Peyer's patch (tissue), 4 donors: ENCODE measurements at regions not wholly inside any gene's neighbourhood (a gene's known extent, or its start where the extent isn't known, plus 50 kb on each side); places are given as distances from the start of the nearest gene placed in this dataset.

Source experiments
- DNase-seq, 3 donors: peaks; one replicate each; pipeline ENCODE4 v3.0.0-alpha.2; 2017 to 2019
- H3K27ac ChIP-seq, 4 donors: fragments of 200-600 bp; sonication (generic); one replicate each; pipeline ENCODE4 v1.5.1; 2016 to 2019
- H3K27me3 ChIP-seq, 2 donors: fragments of 200-600 bp; sonication (generic); one replicate each; pipeline ENCODE4 v1.5.1; 2019
- H3K36me3 ChIP-seq, 3 donors: fragments of 200-600 bp; sonication (generic); one replicate each; pipeline ENCODE4 v1.5.1; 2016 to 2019
- H3K4me1 ChIP-seq, 4 donors: fragments of 200-600 bp; sonication (generic); one replicate each; pipeline ENCODE4 v1.5.1; 2016 to 2019
- H3K4me3 ChIP-seq, 4 donors: fragments of 200-600 bp; sonication (generic); 1 replicate in 3 of 4; 2 replicates in 1 of 4; pipeline ENCODE4 v1.5.1; 2016 to 2019; ENCODE audit warnings: mild to moderate bottlenecking in 1 of 4
- H3K9me3 ChIP-seq, 4 donors: fragments of 200-600 bp; sonication (generic); one replicate each; pipeline ENCODE4 v1.5.1; 2016 to 2019; ENCODE audit warnings: mild to moderate bottlenecking in 1 of 4
- POLR2A ChIP-seq, 2 donors: fragments of 450-650 bp; IDR thresholded peaks; one replicate each; pipeline ENCODE4 v1.5.1; 2017; ENCODE audit warnings: antibody characterized with exemption in 2 of 2, mild to moderate bottlenecking in 2 of 2, moderate library complexity in 2 of 2
- TF ChIP-seq, protein P1 (sequence below), 6 experiments: fragments of 450-650 bp in 4 of 6; fragments of 200-600 bp in 2 of 6; sonication (generic) in 1 of 6; IDR thresholded peaks; one replicate each; pipeline ENCODE4 v1.5.1; 2017 to 2019; ENCODE audit warnings: antibody characterized with exemption in 6 of 6, mild to moderate bottlenecking in 3 of 6, moderate library complexity in 1 of 6

GRCh38 chr6:1251198-1252155, 60.4 kb upstream of the FOXQ1 start:
- Histone ChIP-seq H3K27me3 (no peaks in the 10 kb centered on the region), H3K36me3 (no peaks in the 10 kb centered on the region), H3K4me3 (no peak overlapping the region), H3K27ac (no peak overlapping the region), H3K9me3 (no peaks in the 10 kb centered on the region), H3K4me1 (peaks cover 0 to 13% (median 0%) of the 10 kb centered on the region in 4 donors)
- TF ChIP-seq POLR2A (IDR thresholded peaks at IDR 0.05): no peak
- TF ChIP-seq, protein P1, sequence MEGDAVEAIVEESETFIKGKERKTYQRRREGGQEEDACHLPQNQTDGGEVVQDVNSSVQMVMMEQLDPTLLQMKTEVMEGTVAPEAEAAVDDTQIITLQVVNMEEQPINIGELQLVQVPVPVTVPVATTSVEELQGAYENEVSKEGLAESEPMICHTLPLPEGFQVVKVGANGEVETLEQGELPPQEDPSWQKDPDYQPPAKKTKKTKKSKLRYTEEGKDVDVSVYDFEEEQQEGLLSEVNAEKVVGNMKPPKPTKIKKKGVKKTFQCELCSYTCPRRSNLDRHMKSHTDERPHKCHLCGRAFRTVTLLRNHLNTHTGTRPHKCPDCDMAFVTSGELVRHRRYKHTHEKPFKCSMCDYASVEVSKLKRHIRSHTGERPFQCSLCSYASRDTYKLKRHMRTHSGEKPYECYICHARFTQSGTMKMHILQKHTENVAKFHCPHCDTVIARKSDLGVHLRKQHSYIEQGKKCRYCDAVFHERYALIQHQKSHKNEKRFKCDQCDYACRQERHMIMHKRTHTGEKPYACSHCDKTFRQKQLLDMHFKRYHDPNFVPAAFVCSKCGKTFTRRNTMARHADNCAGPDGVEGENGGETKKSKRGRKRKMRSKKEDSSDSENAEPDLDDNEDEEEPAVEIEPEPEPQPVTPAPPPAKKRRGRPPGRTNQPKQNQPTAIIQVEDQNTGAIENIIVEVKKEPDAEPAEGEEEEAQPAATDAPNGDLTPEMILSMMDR (IDR thresholded peaks at IDR 0.05): no peak
- DNase-seq: no peak

GRCh38 chr6:1250489-1251197, 61.3 kb upstream of the FOXQ1 start:
- H3K9me3 ChIP-seq: no peaks in the 10 kb centered on the region
- H3K4me3 ChIP-seq: no peak overlapping the region
- H3K36me3 ChIP-seq: no peaks in the 10 kb centered on the region
- no peak overlapping the region for H3K27ac ChIP-seq
- TF ChIP-seq, protein P1 (IDR thresholded peaks at IDR 0.05): no peak
- TF ChIP-seq POLR2A (IDR thresholded peaks at IDR 0.05): no peak
- H3K27me3 ChIP-seq: no peaks in the 10 kb centered on the region
- no peak for DNase-seq
- H3K4me1 ChIP-seq: peaks cover 0 to 13% (median 0%) of the 10 kb centered on the region in 4 donors

- TF ChIP-seq, protein P1 (IDR thresholded peaks at IDR 0.05): no peak
- no peak for TF ChIP-seq POLR2A (IDR thresholded peaks at IDR 0.05)
- no peaks in the 10 kb centered on the region for H3K9me3 ChIP-seq
- no peak for DNase-seq
- no peaks in the 10 kb centered on the region for H3K27me3 ChIP-seq
- H3K27ac ChIP-seq: no peak overlapping the region
- H3K4me1 ChIP-seq: peaks cover 0 to 13% (median 0%) of the 10 kb centered on the region in 4 donors
- H3K36me3 ChIP-seq: no peaks in the 10 kb centered on the region
- H3K4me3 ChIP-seq: no peak overlapping the region
Observed at GRCh38 chr6:1247894-1248293, 64.0 kb upstream of the FOXQ1 start.

DNA sequence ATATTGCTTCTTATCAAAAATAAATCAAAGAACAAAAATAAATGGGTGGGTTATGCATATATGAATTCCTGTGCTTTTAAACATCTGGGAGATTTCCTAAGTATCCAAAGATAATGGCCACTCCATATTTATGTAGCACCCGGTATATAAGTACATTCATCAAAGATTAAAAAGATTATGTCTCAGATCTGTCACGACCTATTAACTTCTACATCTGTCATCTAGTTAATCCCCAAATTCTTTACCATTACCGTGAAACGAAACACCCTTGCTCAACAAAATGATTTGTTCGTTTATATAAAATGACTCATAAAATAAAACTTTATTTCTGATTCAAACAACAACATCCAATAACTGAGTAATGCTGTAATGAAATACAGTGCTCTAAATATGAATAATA, 64.8 kb upstream of the FOXQ1 start:
- H3K27ac ChIP-seq: no peak overlapping the region
- no peaks in the 10 kb centered on the region for H3K9me3 ChIP-seq
- peaks cover 0 to 18% (median 0%) of the 10 kb centered on the region in 4 donors for H3K4me1 ChIP-seq
- no peak for TF ChIP-seq POLR2A (IDR thresholded peaks at IDR 0.05)
- TF ChIP-seq, protein P1 (IDR thresholded peaks at IDR 0.05): no peak
- DNase-seq: no peak
- no peaks in the 10 kb centered on the region for H3K27me3 ChIP-seq
- no peaks in the 10 kb centered on the region for H3K36me3 ChIP-seq
- no peak overlapping the region for H3K4me3 ChIP-seq

- H3K9me3 ChIP-seq: no peaks in the 10 kb centered on the region
Observed at GRCh38 chr6:1244941-1245340, 67.0 kb upstream of the FOXQ1 start.

More at GRCh38 chr6:1244941-1245340, 67.0 kb upstream of the FOXQ1 start:
- Histone ChIP-seq H3K27me3 (no peaks in the 10 kb centered on the region), H3K36me3 (no peaks in the 10 kb centered on the region), H3K27ac (no peak overlapping the region), H3K4me1 (peaks cover 0 to 5% (median 0%) of the 10 kb centered on the region in 4 donors), H3K4me3 (no peak overlapping the region)
- TF ChIP-seq POLR2A (IDR thresholded peaks at IDR 0.05): no peak
- TF ChIP-seq, protein P1 (IDR thresholded peaks at IDR 0.05): no peak
- no peak for DNase-seq
